GM23338 (cell line): ENCODE measurements at regions not wholly inside any gene's neighbourhood (a gene's known extent, or its start where the extent isn't known, plus 50 kb on each side); places are given as distances from the start of the nearest gene placed in this dataset.

Source experiments
- CTCF ChIP-seq, 2 experiments: fragments of 200-600 bp in 1 of 2; sonication (generic) in 1 of 2; conservative IDR thresholded peaks; 2 replicates each; pipeline versions ENCODE4 v1.5.1 to v1.6.1; 2016 to 2017; ENCODE audit warnings: antibody characterized with exemption in 2 of 2, low read depth in 2 of 2, mild to moderate bottlenecking in 2 of 2, moderate library complexity in 1 of 2
- JUNB ChIP-seq: IDR thresholded peaks from one replicate; pipeline ENCODE4 v1.6.1; 2016; ENCODE audit warnings: antibody characterized with exemption; ENCODE audit not compliant: unreplicated experiment
- POLR2AphosphoS5 ChIP-seq: IDR thresholded peaks from 2 replicates; pipeline ENCODE4 v1.6.1; 2016; ENCODE audit warnings: antibody characterized with exemption, low read depth
- ZNF331 ChIP-seq: fragments of 250-450 bp; sonication (Bioruptor Pico); IDR thresholded peaks from 2 replicates; pipeline ENCODE4 v1.5.0; 2020; ENCODE audit warnings: low read depth, mild to moderate bottlenecking, moderate library complexity

GRCh38 chr1:94614168-94614815 lies 72.7 kb upstream of the F3 start:
- TF ChIP-seq CTCF (conservative IDR thresholded peaks at IDR 0.05; ENCODE audit: low read depth in 2 of 2) (no peak), POLR2AphosphoS5 (no peak), ZNF331 (CRISPR knock-in tag) (no peak), JUNB (no peak)
